HG03139 (cell line): ENCODE measurements at regions not wholly inside any gene's neighbourhood (a gene's known extent, or its start where the extent isn't known, plus 50 kb on each side); places are given as distances from the start of the nearest gene placed in this dataset.
A peak's percentile ranks its signal among the peaks of the same experiment; 100 is the strongest.

ENCODE experiments used
- ATAC-seq: cut with Tn5 transposase; IDR thresholded peaks from one replicate; pipeline ENCODE4 v1.9.1; 2021; ENCODE audit not compliant: unreplicated experiment

DNA sequence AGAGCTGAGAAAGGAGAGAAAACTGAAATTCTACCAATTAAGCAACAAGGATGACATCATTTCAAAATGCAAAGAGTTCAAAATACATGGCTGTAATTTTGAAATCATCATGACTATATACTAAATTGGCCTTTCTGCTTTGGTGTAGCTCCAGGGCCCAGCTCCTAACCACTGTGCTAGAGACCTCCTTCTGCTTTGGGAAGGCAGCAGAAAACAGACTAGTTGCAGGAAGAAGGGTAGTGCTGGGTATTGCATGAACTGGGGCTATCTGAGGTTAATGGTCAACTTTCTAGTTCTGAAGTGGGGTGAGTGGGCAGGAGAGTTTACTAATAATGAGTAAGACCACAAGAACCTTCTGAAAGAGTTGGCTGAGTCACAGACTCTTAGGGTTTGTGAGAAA, 66.2 kb downstream of the PTGER2 start:
- ATAC-seq, result peak; percentile 97
